DND-41 (cell line): ENCODE measurements at regions not wholly inside any gene's neighbourhood (a gene's known extent, or its start where the extent isn't known, plus 50 kb on each side); places are given as distances from the start of the nearest gene placed in this dataset.

Source experiments
- EZH2 ChIP-seq: IDR thresholded peaks from 3 replicates; pipeline ENCODE4 v1.6.1; 2012; ENCODE audit warnings: borderline replicate concordance, low read depth, mild to moderate bottlenecking, moderate library complexity, low read length, inconsistent platforms; ENCODE audit not compliant: severe bottlenecking
- TF ChIP-seq, protein P1 (sequence below): IDR thresholded peaks from 2 replicates; pipeline ENCODE4 v1.5.1; 2012; ENCODE audit warnings: borderline replicate concordance, low read length, moderate library complexity, mild to moderate bottlenecking; ENCODE audit not compliant: poor library complexity, severe bottlenecking; ENCODE audit errors: extremely low read depth

DNA sequence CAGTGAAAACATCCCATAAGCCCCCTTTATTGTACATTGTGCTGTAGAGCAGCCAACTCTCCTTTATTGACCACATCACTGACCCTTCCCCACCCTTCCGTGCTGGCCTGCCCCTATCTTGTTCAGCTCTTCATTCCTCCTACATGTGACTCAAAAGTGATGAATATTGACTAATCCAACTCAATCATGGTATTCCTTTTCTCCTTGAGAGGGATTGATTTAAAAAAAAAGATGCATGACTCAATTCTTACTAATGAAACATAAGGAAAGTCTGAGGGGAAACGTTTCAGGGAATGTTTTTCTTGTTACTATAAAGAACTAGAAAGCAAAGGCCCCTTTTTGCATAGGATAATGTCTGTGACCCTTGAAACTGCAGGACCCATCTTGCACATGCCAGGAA lies 125.2 kb upstream of the SOX9 start:
- TF ChIP-seq, protein P1, sequence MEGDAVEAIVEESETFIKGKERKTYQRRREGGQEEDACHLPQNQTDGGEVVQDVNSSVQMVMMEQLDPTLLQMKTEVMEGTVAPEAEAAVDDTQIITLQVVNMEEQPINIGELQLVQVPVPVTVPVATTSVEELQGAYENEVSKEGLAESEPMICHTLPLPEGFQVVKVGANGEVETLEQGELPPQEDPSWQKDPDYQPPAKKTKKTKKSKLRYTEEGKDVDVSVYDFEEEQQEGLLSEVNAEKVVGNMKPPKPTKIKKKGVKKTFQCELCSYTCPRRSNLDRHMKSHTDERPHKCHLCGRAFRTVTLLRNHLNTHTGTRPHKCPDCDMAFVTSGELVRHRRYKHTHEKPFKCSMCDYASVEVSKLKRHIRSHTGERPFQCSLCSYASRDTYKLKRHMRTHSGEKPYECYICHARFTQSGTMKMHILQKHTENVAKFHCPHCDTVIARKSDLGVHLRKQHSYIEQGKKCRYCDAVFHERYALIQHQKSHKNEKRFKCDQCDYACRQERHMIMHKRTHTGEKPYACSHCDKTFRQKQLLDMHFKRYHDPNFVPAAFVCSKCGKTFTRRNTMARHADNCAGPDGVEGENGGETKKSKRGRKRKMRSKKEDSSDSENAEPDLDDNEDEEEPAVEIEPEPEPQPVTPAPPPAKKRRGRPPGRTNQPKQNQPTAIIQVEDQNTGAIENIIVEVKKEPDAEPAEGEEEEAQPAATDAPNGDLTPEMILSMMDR: no peak
- TF ChIP-seq EZH2: no peak
